MG63 (cell line): ENCODE measurements at regions not wholly inside any gene's neighbourhood (a gene's known extent, or its start where the extent isn't known, plus 50 kb on each side); places are given as distances from the start of the nearest gene placed in this dataset.
A peak's percentile ranks its signal among the peaks of the same experiment; 100 is the strongest.

Experiments used
- DNase-seq: peaks from one replicate; pipeline ENCODE4 v3.0.0-alpha.2; 2020
- H3K27me3 ChIP-seq: fragments of 250-450 bp; sonication (Bioruptor Pico); 2 replicates; pipeline ENCODE4 v1.5.1; 2020; ENCODE audit warnings: mild to moderate bottlenecking, moderate library complexity
- H3K36me3 ChIP-seq: fragments of 250-450 bp; sonication (Bioruptor Pico); 2 replicates; pipeline ENCODE4 v1.5.1; 2020; ENCODE audit warnings: mild to moderate bottlenecking, moderate library complexity
- H3K4me3 ChIP-seq: fragments of 250-450 bp; sonication (Bioruptor Pico); 2 replicates; pipeline ENCODE4 v1.5.1; 2020; ENCODE audit warnings: mild to moderate bottlenecking, moderate library complexity
- H3K9me3 ChIP-seq: fragments of 250-450 bp; sonication (Bioruptor Pico); 2 replicates; pipeline ENCODE4 v1.5.1; 2020; ENCODE audit warnings: mild to moderate bottlenecking, moderate library complexity

DNA sequence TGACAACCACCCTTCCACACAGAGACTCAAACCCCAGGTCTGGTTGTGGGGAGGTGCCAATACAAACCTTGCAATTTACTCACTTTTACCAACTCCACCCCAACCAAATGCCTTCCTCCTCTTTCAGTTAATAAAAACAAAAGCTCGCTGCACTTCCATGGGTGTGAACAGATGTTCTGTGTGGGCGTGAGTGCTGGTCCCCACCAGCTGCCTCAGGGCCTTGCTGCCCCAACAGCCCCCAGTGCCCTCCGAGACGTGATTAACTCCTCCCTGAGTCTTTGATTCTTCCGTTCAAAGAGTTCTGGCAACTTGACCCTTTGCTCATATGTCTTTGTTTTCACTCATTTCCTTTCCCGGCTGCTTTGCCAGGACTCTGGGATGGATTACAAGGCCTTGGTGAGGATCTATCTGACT is 258.9 kb upstream of the CXCR4 start:
- H3K9me3 ChIP-seq = no peaks in the 10 kb centered on the region
- no peaks in the 10 kb centered on the region for H3K36me3 ChIP-seq
- no peak overlapping the region for H3K4me3 ChIP-seq
- no peaks in the 10 kb centered on the region for H3K27me3 ChIP-seq
- DNase-seq = peak; percentile 59

- H3K27me3 ChIP-seq = no peaks in the 10 kb centered on the region
- H3K4me3 ChIP-seq = no peak overlapping the region
- no peak for DNase-seq
- no peaks in the 10 kb centered on the region for H3K9me3 ChIP-seq
- H3K36me3 ChIP-seq = no peaks in the 10 kb centered on the region
Measured at GRCh38 chr2:136376211-136376610, 258.3 kb upstream of the CXCR4 start.

DNA sequence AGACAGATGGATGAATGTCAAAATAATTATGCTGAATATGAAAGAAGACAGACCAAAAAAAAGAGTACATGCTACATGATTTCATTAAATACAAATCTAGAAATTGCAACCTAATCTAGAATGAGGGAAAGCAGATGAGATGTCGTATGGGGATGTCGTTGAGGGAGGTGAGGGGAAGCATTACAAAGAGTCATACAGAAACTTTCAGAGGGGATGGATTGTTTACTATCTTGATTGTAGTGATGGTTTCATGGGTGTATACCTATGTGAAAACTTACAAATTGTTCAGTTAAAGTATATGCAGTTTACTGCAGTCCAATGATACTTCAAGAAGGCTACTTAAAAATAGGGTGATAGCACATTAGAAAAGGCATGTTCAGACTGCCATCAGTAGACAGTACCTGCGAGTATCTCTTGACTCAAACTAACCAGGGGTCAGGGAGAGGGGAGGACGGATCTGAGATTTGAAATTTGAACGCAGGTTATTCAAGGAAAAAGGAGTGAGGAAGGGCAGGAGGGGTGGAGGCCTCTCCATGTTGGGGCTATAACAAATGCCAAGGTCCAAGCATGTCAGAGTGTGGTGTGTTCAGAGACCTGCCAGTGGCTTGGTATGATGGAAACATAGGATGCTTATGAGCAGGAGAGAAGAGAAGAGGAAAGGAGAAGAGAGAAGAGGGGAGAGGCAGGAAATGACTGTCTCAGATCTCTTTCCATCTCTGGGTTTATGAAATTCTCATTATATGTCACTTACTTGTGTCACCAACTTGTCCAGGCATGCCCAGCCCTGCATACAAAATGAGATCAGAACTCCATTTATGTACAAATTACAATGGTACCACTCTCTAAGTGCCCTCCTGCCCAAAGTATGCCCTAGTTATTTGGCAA is 257.3 kb upstream of the CXCR4 start:
- no peaks in the 10 kb centered on the region for H3K36me3 ChIP-seq
- H3K9me3 ChIP-seq = no peaks in the 10 kb centered on the region
- H3K27me3 ChIP-seq = no peaks in the 10 kb centered on the region
- no peak overlapping the region for H3K4me3 ChIP-seq
- no peak for DNase-seq

- Histone ChIP-seq H3K4me3 (no peak overlapping the region), H3K9me3 (no peaks in the 10 kb centered on the region), H3K36me3 (no peaks in the 10 kb centered on the region), H3K27me3 (no peaks in the 10 kb centered on the region)
- no peak for DNase-seq
Measured at GRCh38 chr2:136373841-136374240, 255.9 kb upstream of the CXCR4 start.

GRCh38 chr2:136373029-136373428 is 255.1 kb upstream of the CXCR4 start:
- DNase-seq = no peak
- H3K36me3 ChIP-seq = no peaks in the 10 kb centered on the region
- no peaks in the 10 kb centered on the region for H3K27me3 ChIP-seq
- no peaks in the 10 kb centered on the region for H3K9me3 ChIP-seq
- no peak overlapping the region for H3K4me3 ChIP-seq

GRCh38 chr2:136363900-136364299 is 246.0 kb upstream of the CXCR4 start:
- Histone ChIP-seq H3K36me3 (no peaks in the 10 kb centered on the region), H3K9me3 (no peaks in the 10 kb centered on the region), H3K27me3 (no peaks in the 10 kb centered on the region), H3K4me3 (no peak overlapping the region)
- peak; percentile 10 for DNase-seq

GRCh38 chr2:136363470-136363869 is 245.5 kb upstream of the CXCR4 start:
- no peaks in the 10 kb centered on the region for H3K9me3 ChIP-seq
- DNase-seq = no peak
- no peaks in the 10 kb centered on the region for H3K36me3 ChIP-seq
- H3K4me3 ChIP-seq = no peak overlapping the region
- no peaks in the 10 kb centered on the region for H3K27me3 ChIP-seq

DNA sequence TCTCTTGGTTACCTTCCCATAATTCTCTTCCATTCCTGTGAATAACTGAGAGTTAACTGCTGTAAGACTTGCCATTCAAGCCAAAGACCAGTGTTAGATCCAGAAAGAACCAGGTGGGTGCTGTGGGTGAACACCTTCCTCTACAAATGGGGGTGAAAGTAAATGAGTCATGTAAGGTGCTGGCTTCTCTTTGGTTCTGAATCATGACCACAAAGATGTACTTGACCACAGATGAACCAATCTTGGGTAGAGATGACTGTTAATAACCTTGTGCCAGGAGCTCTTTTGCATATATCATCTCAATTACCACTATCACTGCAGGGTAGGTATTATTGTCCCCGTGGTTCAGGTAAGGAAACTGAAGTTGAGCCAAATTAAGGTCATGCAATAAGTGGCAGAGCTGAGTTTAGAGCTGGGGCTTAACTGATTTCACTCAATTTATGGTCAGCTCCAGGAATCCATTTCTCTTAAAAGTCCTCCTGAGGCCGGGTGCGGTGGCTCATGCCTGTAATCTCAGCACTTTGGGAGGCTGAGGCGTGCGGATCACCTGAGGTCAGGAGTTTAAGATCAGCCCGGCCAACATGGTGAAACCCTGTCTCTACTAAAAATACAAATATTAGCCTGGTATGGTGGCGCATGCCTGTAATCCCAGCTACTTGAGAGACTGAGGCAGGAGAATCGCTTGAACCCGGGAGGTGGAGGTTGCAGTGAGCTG is 244.9 kb upstream of the CXCR4 start:
- Histone ChIP-seq H3K36me3 (no peaks in the 10 kb centered on the region), H3K4me3 (no peak overlapping the region), H3K27me3 (no peaks in the 10 kb centered on the region), H3K9me3 (no peaks in the 10 kb centered on the region)
- no peak for DNase-seq

- Histone ChIP-seq H3K36me3 (no peaks in the 10 kb centered on the region), H3K27me3 (no peaks in the 10 kb centered on the region), H3K9me3 (no peaks in the 10 kb centered on the region), H3K4me3 (no peak overlapping the region)
- DNase-seq = no peak
Measured at GRCh38 chr2:136361521-136361920, 243.6 kb upstream of the CXCR4 start.

- no peak for DNase-seq
- Histone ChIP-seq H3K9me3 (no peaks in the 10 kb centered on the region), H3K36me3 (no peaks in the 10 kb centered on the region), H3K27me3 (no peaks in the 10 kb centered on the region), H3K4me3 (no peak overlapping the region)
Measured at GRCh38 chr2:136360790-136361189, 242.8 kb upstream of the CXCR4 start.

DNA sequence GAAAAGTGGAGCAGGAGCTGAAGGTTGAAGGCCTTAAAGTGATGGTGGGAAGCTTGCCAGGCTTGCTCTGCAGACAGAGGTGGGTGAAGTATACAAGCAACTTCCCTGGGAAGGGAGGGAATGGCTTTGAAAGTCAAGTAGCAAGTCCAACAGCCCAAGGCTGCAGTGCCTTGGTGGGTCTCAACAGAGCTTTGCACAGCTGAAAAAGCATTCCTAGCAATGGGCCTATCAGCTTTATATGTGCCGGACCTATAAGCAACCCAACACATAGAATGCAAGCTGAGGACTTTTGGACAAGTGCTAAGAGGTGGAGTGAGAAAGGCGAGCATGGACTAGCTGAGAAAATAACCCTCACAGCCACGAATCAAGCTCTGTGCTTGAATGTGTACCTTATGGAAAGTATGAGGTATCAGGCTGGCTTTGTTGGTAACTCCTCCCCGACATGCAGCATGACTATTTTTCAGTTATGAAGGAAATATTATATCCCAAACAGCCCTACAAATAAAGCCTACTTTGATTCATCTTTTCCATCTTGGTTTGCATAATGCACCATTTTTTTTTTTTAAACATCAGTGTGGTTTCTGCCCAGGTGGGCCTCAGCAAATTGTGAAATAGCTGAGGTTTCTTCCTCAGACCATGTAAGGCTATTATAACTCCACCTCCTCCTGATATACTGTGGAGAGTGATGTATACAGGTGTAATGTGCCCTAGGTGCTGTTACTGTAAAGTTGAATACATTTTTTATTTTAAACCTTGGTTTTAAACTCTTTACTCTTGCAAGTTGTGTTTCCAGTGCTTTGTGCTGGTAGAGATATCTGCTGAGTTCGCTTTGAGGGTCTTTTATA is 241.4 kb upstream of the CXCR4 start:
- Histone ChIP-seq H3K36me3 (no peaks in the 10 kb centered on the region), H3K4me3 (no peak overlapping the region), H3K9me3 (no peaks in the 10 kb centered on the region), H3K27me3 (no peaks in the 10 kb centered on the region)
- DNase-seq = no peak

DNA sequence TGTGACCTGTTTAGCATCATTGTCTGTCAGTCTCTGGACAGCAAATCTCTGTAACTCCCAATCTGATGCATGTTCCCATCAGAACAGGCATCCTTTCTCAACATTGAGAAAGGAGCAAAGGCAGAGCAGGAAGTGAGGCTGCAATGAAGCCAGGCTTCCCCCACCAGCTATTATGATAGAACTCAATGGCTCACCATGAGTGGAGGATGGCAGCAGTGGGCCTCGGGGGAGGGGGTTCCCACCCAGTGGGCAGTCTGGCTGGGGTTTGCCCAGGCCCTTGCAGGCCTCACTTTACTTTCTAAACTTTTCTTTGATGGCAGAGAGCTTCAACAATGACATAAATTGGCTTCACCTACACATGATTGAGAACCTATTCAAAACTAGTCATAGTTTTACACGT is 240.6 kb upstream of the CXCR4 start:
- Histone ChIP-seq H3K9me3 (no peaks in the 10 kb centered on the region), H3K27me3 (no peaks in the 10 kb centered on the region), H3K36me3 (no peaks in the 10 kb centered on the region), H3K4me3 (no peak overlapping the region)
- no peak for DNase-seq

DNA sequence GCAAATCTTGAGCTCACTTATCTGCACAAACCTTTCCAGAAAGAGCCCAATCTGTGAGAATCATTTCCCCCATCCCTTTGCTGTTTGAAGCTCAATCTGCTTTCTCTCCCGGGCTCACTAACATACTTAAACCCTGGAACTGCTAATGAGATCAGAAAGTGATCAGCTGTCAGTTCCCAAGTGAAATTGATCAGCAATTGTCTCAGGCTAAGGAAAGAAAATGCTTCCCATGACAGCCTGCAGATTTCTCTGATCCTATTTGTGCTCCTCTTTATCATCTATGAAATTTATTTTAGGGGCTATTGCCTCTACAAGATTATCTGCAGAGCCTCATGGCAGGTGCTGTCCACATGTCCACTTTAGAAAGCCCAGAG is 239.0 kb upstream of the CXCR4 start:
- no peaks in the 10 kb centered on the region for H3K9me3 ChIP-seq
- no peaks in the 10 kb centered on the region for H3K27me3 ChIP-seq
- DNase-seq = no peak
- no peaks in the 10 kb centered on the region for H3K36me3 ChIP-seq
- no peak overlapping the region for H3K4me3 ChIP-seq

- no peaks in the 10 kb centered on the region for H3K27me3 ChIP-seq
- DNase-seq = no peak
- H3K9me3 ChIP-seq = no peaks in the 10 kb centered on the region
- H3K4me3 ChIP-seq = no peak overlapping the region
- no peaks in the 10 kb centered on the region for H3K36me3 ChIP-seq
Measured at GRCh38 chr2:136356125-136357006, 238.4 kb upstream of the CXCR4 start.

DNA sequence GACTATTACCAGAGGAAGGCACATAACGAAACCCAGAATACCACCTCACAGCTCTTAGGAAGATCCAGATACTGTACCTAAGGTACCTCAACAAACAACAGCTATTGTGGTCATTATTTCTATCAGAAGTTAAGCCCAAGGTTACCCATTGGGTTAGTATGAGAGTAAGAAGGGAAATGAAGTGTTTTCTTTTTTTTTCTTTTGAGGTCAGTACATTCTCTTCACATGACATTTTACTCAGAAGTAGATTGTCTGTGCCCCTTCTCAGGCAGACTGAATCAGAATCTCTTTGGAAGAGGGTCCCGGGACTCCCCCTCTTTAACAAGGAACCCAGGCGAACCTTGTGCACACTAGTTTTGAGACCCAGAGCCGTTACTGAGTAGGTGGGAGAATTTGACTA is 233.7 kb upstream of the CXCR4 start:
- H3K4me3 ChIP-seq = no peak overlapping the region
- H3K27me3 ChIP-seq = no peaks in the 10 kb centered on the region
- no peaks in the 10 kb centered on the region for H3K9me3 ChIP-seq
- DNase-seq = no peak
- H3K36me3 ChIP-seq = no peaks in the 10 kb centered on the region

DNA sequence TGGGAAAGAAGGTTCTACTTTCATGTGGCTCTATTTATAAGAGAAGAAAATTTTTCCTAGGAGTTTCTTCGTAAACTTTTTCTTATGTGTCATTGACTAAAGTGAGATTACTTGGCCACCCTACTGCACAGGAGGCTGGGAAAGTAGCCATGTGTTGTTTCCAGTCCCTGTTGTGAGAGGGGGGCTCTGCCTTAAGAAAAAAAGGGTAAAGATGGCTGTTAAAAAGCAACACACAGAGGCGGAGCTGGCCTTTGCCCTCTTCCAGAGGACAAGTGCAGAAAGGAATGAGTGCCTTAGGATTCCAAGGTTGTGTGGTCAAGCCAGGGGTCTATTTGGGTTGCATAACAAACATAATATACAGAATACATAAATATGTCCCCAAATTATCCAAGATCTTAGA is 230.0 kb upstream of the CXCR4 start:
- no peaks in the 10 kb centered on the region for H3K27me3 ChIP-seq
- H3K36me3 ChIP-seq = no peaks in the 10 kb centered on the region
- no peak for DNase-seq

More for the DNA sequence above, 230.0 kb upstream of the CXCR4 start:
- no peaks in the 10 kb centered on the region for H3K9me3 ChIP-seq
- no peak overlapping the region for H3K4me3 ChIP-seq
